GM13977 (cell line): ENCODE measurements at regions not wholly inside any gene's neighbourhood (a gene's known extent, or its start where the extent isn't known, plus 50 kb on each side); places are given as distances from the start of the nearest gene placed in this dataset.

Experiments used
- DNase-seq: peaks from one replicate; pipeline ENCODE4 v3.0.0; 2012; ENCODE audit warnings: low spot score
- in situ Hi-C: fragments of 300-500 bp; cut with MboI; formaldehyde crosslinking; loops from one replicate; pipeline ENCODE4 v1.12.0; 2022; ENCODE audit warnings: low sequenced_read_pairs, low pct_unique_long_range_greater_than_20kb, mixed read lengths, inconsistent platforms; ENCODE audit not compliant: unreplicated experiment
- TF ChIP-seq, protein P1 (sequence below): IDR thresholded peaks from 2 replicates; pipeline ENCODE4 v1.5.1; 2012; ENCODE audit warnings: mild to moderate bottlenecking, control low read depth; ENCODE audit not compliant: insufficient read depth; ENCODE audit errors: extremely low read depth, missing control alignments

DNA sequence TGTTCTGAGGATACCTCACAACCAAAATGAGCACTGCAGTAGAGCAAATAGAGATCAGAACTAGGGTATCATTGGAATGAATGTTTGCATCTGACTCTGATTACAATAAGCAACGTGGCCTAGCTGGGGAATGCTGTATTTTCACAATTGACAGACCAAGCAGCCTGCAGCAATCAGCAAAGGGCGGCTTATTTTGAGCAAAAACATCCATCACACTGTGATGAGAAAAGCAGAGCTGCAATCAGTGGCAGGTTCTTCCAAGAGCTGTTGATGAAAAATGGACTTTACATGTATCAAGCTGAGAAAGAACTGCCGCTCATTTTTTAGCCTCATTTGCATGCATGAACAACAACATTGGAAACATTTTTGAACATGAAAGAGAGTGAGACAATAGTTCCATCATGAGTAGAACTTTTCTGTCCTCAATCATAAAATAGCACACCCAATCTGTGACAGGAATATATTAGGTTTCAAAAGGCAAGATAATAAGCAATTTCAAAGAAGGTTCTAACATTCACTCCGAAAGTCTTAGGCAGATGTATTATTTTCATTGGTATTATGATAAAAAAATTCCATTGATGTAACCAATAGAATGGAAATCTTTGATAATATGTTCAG, 249.7 kb upstream of the FBXO33 start:
- TF ChIP-seq, protein P1, sequence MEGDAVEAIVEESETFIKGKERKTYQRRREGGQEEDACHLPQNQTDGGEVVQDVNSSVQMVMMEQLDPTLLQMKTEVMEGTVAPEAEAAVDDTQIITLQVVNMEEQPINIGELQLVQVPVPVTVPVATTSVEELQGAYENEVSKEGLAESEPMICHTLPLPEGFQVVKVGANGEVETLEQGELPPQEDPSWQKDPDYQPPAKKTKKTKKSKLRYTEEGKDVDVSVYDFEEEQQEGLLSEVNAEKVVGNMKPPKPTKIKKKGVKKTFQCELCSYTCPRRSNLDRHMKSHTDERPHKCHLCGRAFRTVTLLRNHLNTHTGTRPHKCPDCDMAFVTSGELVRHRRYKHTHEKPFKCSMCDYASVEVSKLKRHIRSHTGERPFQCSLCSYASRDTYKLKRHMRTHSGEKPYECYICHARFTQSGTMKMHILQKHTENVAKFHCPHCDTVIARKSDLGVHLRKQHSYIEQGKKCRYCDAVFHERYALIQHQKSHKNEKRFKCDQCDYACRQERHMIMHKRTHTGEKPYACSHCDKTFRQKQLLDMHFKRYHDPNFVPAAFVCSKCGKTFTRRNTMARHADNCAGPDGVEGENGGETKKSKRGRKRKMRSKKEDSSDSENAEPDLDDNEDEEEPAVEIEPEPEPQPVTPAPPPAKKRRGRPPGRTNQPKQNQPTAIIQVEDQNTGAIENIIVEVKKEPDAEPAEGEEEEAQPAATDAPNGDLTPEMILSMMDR: no peak
- in situ Hi-C loops: no loop called here
- DNase-seq: no peak

- in situ Hi-C loops: no loop called here
- no peak for DNase-seq
- TF ChIP-seq, protein P1: no peak
Measured at GRCh38 chr14:39680777-39681176, 248.5 kb upstream of the FBXO33 start.

DNA sequence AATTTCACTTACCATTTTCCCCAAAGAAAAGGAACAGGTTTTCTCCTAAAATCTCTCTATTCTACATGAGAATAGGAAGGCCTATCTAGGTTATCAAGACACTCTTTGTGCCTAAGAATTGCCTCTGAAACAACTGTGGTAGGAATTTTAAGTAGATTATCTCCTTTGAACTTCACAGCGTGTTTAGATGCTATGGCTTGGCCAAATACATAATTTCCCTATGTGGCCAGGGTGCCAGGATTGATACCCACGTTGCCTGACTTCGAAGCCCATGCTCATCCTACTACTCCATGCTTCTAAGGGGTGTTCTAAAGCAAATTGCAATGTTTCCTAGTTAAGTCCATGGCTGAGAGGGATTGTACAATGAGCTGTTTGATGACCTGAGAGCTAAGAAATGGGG, 241.5 kb upstream of the FBXO33 start:
- in situ Hi-C loops: no loop called here
- TF ChIP-seq, protein P1: no peak
- no peak for DNase-seq

GRCh38 chr14:39673270-39673711, 241.1 kb upstream of the FBXO33 start:
- no peak for DNase-seq
- in situ Hi-C loops: no loop called here
- TF ChIP-seq, protein P1: no peak

DNA sequence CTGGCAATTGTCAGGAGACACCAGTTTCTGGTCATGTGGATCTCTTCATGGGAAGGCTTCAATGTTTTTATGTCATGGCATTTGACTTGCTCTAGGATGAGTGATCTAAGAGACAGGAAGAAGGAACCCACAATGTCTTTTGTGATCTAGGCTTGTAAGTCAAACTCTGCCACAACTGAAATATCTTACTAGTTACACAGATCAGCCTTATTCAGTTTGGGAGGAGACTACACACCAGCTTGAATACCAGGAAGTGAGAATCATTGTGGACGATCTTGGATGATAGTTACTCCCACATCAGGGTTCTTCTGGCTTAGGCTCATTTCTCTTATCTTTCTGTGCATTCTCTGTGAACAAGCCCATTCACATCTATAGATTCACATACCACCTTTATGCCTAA, 236.2 kb upstream of the FBXO33 start:
- in situ Hi-C loops: no loop called here
- no peak for DNase-seq
- TF ChIP-seq, protein P1: no peak

DNA sequence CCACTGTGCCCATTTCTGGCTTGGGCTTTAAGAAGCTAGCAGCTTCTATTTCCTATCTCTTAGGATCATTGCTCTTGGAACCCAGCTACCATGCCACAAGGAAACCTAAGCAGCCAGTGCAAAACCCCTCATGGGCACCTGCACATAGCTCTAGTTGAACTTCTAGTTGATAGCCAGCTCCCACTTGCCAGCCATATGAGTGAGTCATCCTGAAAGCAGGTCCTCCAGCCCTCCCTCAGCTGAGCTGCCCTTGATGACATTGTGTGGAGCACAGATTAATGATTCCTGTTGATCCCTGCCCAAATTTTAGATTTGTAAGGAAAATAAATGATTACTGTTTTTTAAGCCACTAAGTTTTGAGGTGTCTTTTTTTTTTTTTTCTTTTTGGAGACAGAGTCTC, 234.2 kb upstream of the FBXO33 start:
- no peak for DNase-seq
- in situ Hi-C loops: no loop called here
- TF ChIP-seq, protein P1: no peak
